Spleen (tissue), 7 donors: ENCODE measurements at regions not wholly inside any gene's neighbourhood (a gene's known extent, or its start where the extent isn't known, plus 50 kb on each side); places are given as distances from the start of the nearest gene placed in this dataset.

Source experiments
- POLR2A ChIP-seq, 3 donors: fragments of 450-650 bp; IDR thresholded peaks; one replicate each; pipeline ENCODE4 v1.5.1; 2017; ENCODE audit warnings: antibody characterized with exemption in 3 of 3, mild to moderate bottlenecking in 1 of 3
- POLR2AphosphoS5 ChIP-seq, 3 donors: sonication (generic); formaldehyde crosslinking; IDR thresholded peaks; one replicate each; pipeline ENCODE4 v1.5.1; 2017; ENCODE audit warnings: antibody characterized with exemption in 3 of 3
- TF ChIP-seq, protein P1 (sequence below), 11 experiments: fragments of 200-600 bp in 7 of 11; fragments of 450-650 bp in 4 of 11; sonication (generic) in 4 of 11; IDR thresholded peaks in 8 of 11; conservative IDR thresholded peaks in 3 of 11; 1 replicate in 7 of 11; 2 replicates in 4 of 11; pipeline versions ENCODE4 v1.4.0 to v1.8.0; 2016 to 2021; ENCODE audit warnings: antibody characterized with exemption in 11 of 11, inconsistent platforms in 4 of 11, mild to moderate bottlenecking in 1 of 11
- donor health status: DM: no; HTN: no; CAD: no; lungs with moderate emphysema.
- donor health status: DM: no; HTN: no; CAD: no.
- donor health status: DM: no; HTN: no; CAD: no.

DNA sequence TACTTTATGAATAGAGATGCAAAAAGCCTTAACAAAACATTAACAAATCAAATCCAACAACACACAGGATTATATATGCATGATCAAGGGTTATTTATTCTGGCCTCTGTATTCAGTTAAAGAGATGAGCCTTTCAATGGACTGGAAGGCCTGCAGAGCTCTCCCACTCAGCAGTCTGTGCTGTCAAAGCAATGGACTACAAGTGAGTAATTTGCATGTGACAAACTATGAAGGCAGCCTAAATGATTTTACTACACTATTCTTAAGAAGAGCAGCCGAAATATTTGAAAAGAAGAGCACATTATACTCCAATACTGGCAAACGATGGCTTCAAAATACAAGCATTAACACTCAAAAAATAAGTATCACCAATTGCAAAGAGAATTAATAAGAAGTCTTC is 250.4 kb upstream of the HSFY2 start:
- TF ChIP-seq, protein P1, sequence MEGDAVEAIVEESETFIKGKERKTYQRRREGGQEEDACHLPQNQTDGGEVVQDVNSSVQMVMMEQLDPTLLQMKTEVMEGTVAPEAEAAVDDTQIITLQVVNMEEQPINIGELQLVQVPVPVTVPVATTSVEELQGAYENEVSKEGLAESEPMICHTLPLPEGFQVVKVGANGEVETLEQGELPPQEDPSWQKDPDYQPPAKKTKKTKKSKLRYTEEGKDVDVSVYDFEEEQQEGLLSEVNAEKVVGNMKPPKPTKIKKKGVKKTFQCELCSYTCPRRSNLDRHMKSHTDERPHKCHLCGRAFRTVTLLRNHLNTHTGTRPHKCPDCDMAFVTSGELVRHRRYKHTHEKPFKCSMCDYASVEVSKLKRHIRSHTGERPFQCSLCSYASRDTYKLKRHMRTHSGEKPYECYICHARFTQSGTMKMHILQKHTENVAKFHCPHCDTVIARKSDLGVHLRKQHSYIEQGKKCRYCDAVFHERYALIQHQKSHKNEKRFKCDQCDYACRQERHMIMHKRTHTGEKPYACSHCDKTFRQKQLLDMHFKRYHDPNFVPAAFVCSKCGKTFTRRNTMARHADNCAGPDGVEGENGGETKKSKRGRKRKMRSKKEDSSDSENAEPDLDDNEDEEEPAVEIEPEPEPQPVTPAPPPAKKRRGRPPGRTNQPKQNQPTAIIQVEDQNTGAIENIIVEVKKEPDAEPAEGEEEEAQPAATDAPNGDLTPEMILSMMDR (IDR thresholded peaks at IDR 0.05 in 8 of 11, conservative IDR thresholded peaks at IDR 0.05 in 3 of 11) = no peak
- TF ChIP-seq POLR2A (IDR thresholded peaks at IDR 0.05) = no peak
- TF ChIP-seq POLR2AphosphoS5 (IDR thresholded peaks at IDR 0.05) = no peak
